ENCODE measurements at regions not wholly inside any gene's neighbourhood (a gene's known extent, or its start where the extent isn't known, plus 50 kb on each side); places are given as distances from the start of the nearest gene placed in this dataset.
"Not testable (repeated sequence)": the region's sequence is repeated elsewhere in the genome, so short reads cannot be mapped to it uniquely, and the experiment has no call there.

GRCh38 chr11:49561240-49561880, 353.0 kb upstream of the FOLH1 start:
- TF ChIP-seq, protein P1, sequence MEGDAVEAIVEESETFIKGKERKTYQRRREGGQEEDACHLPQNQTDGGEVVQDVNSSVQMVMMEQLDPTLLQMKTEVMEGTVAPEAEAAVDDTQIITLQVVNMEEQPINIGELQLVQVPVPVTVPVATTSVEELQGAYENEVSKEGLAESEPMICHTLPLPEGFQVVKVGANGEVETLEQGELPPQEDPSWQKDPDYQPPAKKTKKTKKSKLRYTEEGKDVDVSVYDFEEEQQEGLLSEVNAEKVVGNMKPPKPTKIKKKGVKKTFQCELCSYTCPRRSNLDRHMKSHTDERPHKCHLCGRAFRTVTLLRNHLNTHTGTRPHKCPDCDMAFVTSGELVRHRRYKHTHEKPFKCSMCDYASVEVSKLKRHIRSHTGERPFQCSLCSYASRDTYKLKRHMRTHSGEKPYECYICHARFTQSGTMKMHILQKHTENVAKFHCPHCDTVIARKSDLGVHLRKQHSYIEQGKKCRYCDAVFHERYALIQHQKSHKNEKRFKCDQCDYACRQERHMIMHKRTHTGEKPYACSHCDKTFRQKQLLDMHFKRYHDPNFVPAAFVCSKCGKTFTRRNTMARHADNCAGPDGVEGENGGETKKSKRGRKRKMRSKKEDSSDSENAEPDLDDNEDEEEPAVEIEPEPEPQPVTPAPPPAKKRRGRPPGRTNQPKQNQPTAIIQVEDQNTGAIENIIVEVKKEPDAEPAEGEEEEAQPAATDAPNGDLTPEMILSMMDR (IDR thresholded peaks at IDR 0.05; ENCODE audit: low read depth, low read length), result not testable (repeated sequence)
- TF ChIP-seq EZH2phosphoT487 (IDR thresholded peaks at IDR 0.05; ENCODE audit: low read depth), result not testable (repeated sequence)

All from OCI-LY3 (cell line).